AG09309 (cell line): ENCODE measurements at regions not wholly inside any gene's neighbourhood (a gene's known extent, or its start where the extent isn't known, plus 50 kb on each side); places are given as distances from the start of the nearest gene placed in this dataset.

Source experiments
- DNase-seq: peaks from one replicate; pipeline ENCODE4 v3.0.0-alpha.2; 2010; ENCODE audit warnings: low read depth
- H3K4me3 ChIP-seq: 2 replicates; pipeline ENCODE4 v1.5.1; 2011; ENCODE audit warnings: mild to moderate bottlenecking, low read depth, low read length, moderate library complexity; ENCODE audit not compliant: control insufficient read depth
- CTCF ChIP-seq: IDR thresholded peaks from 2 replicates; pipeline ENCODE4 v1.5.1; 2011; ENCODE audit warnings: mild to moderate bottlenecking, low read depth, low read length, inconsistent platforms; ENCODE audit not compliant: insufficient read depth, control insufficient read depth; ENCODE audit errors: missing control alignments

DNA sequence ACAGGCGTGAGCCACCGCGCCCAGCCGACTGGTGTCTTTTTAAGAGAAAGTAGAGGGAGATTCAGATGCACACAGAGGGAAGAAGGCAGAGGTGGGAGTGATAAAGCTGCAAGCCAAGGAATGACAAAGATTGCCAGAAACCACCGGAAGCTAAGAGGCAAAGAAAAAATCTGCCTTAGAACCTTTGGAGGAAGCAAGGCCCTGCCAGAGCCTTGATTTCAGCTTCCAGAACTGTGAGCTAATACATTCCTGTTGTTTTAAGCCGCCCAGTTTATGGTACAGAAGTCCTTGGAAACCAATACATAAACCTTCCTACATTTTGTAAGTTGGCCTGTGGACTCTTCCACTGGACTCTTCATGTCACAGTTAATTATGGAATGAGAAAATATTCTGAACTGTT is 71.7 kb upstream of the SOX21 start:
- no peak for TF ChIP-seq CTCF
- H3K4me3 ChIP-seq = no peak overlapping the region
- peak; percentile 1 for DNase-seq

GRCh38 chr13:94783489-94783888 is 71.1 kb upstream of the SOX21 start:
- H3K4me3 ChIP-seq = no peak overlapping the region
- TF ChIP-seq CTCF = no peak
- DNase-seq = no peak

- no peak for DNase-seq
- no peak for TF ChIP-seq CTCF
- no peak overlapping the region for H3K4me3 ChIP-seq
These were observed 68.1 kb upstream of the SOX21 start for GRCh38 chr13:94780421-94780820.

- no peak for DNase-seq
- no peak for TF ChIP-seq CTCF
- H3K4me3 ChIP-seq = no peak overlapping the region
These were observed 66.6 kb upstream of the SOX21 start for GRCh38 chr13:94778986-94779385.

DNA sequence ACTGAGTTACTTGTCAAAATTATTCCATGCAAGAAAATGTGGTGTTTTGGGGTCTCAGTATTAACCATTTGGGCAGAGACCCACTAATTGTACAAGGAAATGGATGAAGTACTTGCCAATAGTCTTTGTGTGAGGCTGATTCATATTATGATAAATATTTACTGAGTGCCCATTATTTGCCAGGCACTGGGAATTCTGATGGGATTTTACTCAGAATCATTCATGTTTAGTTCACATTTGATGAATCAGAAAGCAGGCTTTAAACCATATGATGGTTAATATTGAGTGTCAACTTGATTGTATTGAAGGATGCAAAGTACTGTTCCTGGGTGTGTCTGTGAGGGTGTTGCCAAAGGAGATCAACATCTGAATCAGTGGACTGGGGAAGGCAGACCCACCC is 66.2 kb upstream of the SOX21 start:
- no peak overlapping the region for H3K4me3 ChIP-seq
- DNase-seq = no peak
- no peak for TF ChIP-seq CTCF

- DNase-seq = no peak
- no peak overlapping the region for H3K4me3 ChIP-seq
- TF ChIP-seq CTCF = no peak
These were observed 64.6 kb upstream of the SOX21 start for GRCh38 chr13:94776956-94777355.

DNA sequence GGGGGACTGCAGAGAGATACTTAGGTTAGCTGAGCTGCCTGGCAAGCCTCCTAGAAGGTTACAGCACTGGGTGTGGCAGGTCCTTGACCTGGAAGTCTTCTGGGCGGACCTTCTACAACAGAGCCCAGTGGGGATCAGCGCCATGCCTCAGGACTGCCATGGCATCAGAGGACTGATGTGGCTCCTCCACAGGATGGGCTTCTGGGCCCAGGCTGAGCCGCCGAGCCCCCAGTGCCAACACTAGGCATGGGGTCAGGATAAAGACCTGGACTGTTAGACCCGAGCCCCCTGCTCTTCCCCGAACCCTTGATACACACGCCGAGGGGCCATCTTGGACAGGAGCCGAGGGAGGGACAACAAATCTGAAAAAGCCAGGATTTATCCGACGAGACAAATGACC is 64.0 kb upstream of the SOX21 start:
- DNase-seq = no peak
- H3K4me3 ChIP-seq = no peak overlapping the region
- no peak for TF ChIP-seq CTCF
